CD8-positive, alpha-beta memory T cell (primary cell): ENCODE measurements at regions not wholly inside any gene's neighbourhood (a gene's known extent, or its start where the extent isn't known, plus 50 kb on each side); places are given as distances from the start of the nearest gene placed in this dataset.
A peak's percentile ranks its signal among the peaks of the same experiment; 100 is the strongest.

Experiments
- CTCF ChIA-PET: fragments of 350-600 bp; sonication (Branson Sonifier 250); formaldehyde crosslinking; loops from one replicate; lab custom pipeline; 2021; ENCODE audit warnings: antibody characterized with exemption; lab: Charles Lee
- POLR2A ChIA-PET: fragments of 350-600 bp; sonication (Branson Sonifier 250); formaldehyde crosslinking; loops from one replicate; lab custom pipeline; 2021; ENCODE audit warnings: antibody characterized with exemption; lab: Charles Lee
- DNase-seq, 5 donors: peaks; one replicate each; pipeline versions ENCODE4 v3.0.0 to v3.0.0-alpha.2; 2020 to 2022; ENCODE audit warnings: mixed read lengths in 1 of 5
- H3K27ac ChIP-seq: one replicate; pipeline ENCODE4 v1.7.0; 2013; ENCODE audit warnings: low read depth, mild to moderate bottlenecking, low read length, moderate library complexity
- H3K27me3 ChIP-seq: 2 replicates; pipeline ENCODE4 v1.7.0; 2013; ENCODE audit warnings: low read length, mild to moderate bottlenecking; ENCODE audit not compliant: insufficient read depth, poor library complexity, severe bottlenecking
- H3K36me3 ChIP-seq: 2 replicates; pipeline ENCODE4 v1.7.0; 2013; ENCODE audit warnings: mild to moderate bottlenecking, low read length, moderate library complexity; ENCODE audit not compliant: insufficient read depth
- H3K4me1 ChIP-seq: 2 replicates; pipeline ENCODE4 v1.7.0; 2013; ENCODE audit warnings: mild to moderate bottlenecking, low read length, moderate library complexity; ENCODE audit not compliant: insufficient read depth
- H3K4me3 ChIP-seq: 2 replicates; pipeline ENCODE4 v1.7.0; 2013; ENCODE audit warnings: mild to moderate bottlenecking, low read length
- H3K9me3 ChIP-seq: 2 replicates; pipeline ENCODE4 v1.7.0; 2013; ENCODE audit warnings: mild to moderate bottlenecking, low read length
- H3K27ac Mint-ChIP-seq, 8 donors: one replicate each; pipeline ENCODE4 v1.8.0; 2020 to 2021; ENCODE audit warnings: mixed read lengths in 8 of 8, mild to moderate bottlenecking in 6 of 8, inconsistent platforms in 3 of 8, moderate library complexity in 3 of 8
- H3K27me3 Mint-ChIP-seq, 2 donors: one replicate each; pipeline ENCODE4 v1.8.0; 2020 to 2021; ENCODE audit warnings: mixed read lengths in 2 of 2, mild to moderate bottlenecking in 1 of 2, moderate library complexity in 1 of 2
- H3K36me3 Mint-ChIP-seq, 3 donors: one replicate each; pipeline ENCODE4 v1.8.0; 2020 to 2021; ENCODE audit warnings: mixed read lengths in 3 of 3, inconsistent platforms in 1 of 3, mild to moderate bottlenecking in 1 of 3
- H3K4me1 Mint-ChIP-seq, 3 donors: one replicate each; pipeline ENCODE4 v1.8.0; 2020 to 2021; ENCODE audit warnings: mixed read lengths in 3 of 3, inconsistent platforms in 1 of 3, mild to moderate bottlenecking in 1 of 3
- H3K4me3 Mint-ChIP-seq, 7 donors: one replicate each; pipeline ENCODE4 v1.8.0; 2020 to 2021; ENCODE audit warnings: mixed read lengths in 7 of 7, mild to moderate bottlenecking in 6 of 7, moderate library complexity in 4 of 7, inconsistent platforms in 2 of 7
- H3K9me3 Mint-ChIP-seq, 5 donors: one replicate each; pipeline ENCODE4 v1.8.0; 2020 to 2022; ENCODE audit warnings: mixed read lengths in 5 of 5, mild to moderate bottlenecking in 3 of 5, moderate library complexity in 2 of 5, inconsistent platforms in 1 of 5

DNA sequence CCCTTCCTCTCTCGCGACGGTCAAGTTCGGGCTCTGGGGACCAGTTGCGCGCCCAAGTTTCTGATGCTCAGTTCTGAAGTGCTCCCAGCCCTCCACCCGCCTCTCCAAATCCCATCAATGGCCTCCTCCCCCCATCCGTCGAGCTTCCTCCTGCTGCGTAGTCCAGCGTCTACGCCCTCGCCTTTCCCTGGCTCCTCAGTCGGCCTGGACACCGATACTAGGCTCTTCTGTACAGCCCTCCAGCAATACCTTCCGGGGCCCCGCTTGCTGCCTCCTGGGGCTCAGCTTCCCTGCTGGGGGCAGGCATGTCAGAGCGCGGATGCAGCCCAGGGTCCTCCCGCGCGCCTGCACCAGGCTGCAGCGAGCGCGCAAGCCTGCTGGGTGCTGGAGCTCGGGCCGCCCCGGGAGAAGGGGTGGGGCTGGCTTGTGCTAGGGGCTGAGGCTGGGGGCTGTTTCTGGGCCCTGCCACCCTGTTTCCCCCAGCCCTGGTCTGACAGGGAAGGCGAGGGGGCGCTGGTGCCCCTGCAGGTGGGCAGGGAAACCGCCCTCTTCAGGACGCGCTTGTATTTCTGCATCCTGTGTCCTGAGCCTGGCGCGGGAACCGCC, 353.3 kb upstream of the SUCLG2 start:
- Mint-ChIP-seq H3K36me3 (no peaks in the 10 kb centered on the region), H3K4me1 (peaks cover 7 to 22% (median 10%) of the 10 kb centered on the region in 3 donors), H3K4me3 (peak overlapping the region; percentile 46 to 88 (median 80)), H3K27me3 (peaks cover 35 to 55% of the 10 kb centered on the region in 2 donors), H3K27ac (peak overlapping the region in 3 of 8 donors; percentile 28 to 80 (median 36)), H3K9me3 (no peaks in the 10 kb centered on the region)
- POLR2A ChIA-PET: no interaction called here
- no peaks in the 10 kb centered on the region for H3K9me3 ChIP-seq
- CTCF ChIA-PET: no interaction called here
- no peaks in the 10 kb centered on the region for H3K36me3 ChIP-seq
- H3K27me3 ChIP-seq: no peaks in the 10 kb centered on the region
- peaks cover 9% of the 10 kb centered on the region for H3K4me1 ChIP-seq
- peak overlapping the region; percentile 62 for H3K4me3 ChIP-seq
- peak in 3 of 5 donors; percentile 21 to 57 (median 47) for DNase-seq
- no peak overlapping the region for H3K27ac ChIP-seq

DNA sequence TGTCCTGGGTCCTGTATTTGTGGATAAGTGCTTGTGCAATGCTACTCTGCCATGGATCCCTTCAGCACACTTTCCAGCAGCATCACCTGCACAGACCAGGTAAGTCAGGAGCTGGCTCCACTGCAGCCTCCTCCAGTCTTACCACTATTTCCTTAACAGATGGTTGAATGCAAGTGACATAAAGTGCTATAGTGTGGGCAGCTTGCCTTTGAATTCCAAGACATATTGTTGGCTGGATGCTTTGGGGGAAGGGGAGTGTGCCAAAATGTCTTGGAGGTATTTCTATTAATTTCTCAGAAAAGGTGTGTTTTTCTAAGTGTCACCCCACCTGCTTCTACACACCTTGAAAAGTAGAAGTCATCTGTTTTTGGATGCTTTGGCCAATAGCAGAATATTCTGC, 352.2 kb upstream of the SUCLG2 start:
- H3K4me3 Mint-ChIP-seq: peak overlapping the region in 2 of 7 donors; percentile 56 to 88
- peak overlapping the region in 1 of 8 donors; percentile 3 for H3K27ac Mint-ChIP-seq
- Histone ChIP-seq H3K4me1 (peaks cover 9% of the 10 kb centered on the region), H3K9me3 (no peaks in the 10 kb centered on the region), H3K27me3 (no peaks in the 10 kb centered on the region), H3K27ac (no peak overlapping the region), H3K36me3 (no peaks in the 10 kb centered on the region), H3K4me3 (no peak overlapping the region)
- ChIA-PET CTCF (no interaction called here), POLR2A (no interaction called here)
- peaks cover 0 to 4% (median 2%) of the 10 kb centered on the region in 5 donors for H3K9me3 Mint-ChIP-seq
- no peak for DNase-seq
- peaks cover 7 to 22% (median 10%) of the 10 kb centered on the region in 3 donors for H3K4me1 Mint-ChIP-seq
- H3K36me3 Mint-ChIP-seq: peaks cover 0 to 3% (median 0%) of the 10 kb centered on the region in 3 donors
- peaks cover 38 to 65% of the 10 kb centered on the region in 2 donors for H3K27me3 Mint-ChIP-seq

DNA sequence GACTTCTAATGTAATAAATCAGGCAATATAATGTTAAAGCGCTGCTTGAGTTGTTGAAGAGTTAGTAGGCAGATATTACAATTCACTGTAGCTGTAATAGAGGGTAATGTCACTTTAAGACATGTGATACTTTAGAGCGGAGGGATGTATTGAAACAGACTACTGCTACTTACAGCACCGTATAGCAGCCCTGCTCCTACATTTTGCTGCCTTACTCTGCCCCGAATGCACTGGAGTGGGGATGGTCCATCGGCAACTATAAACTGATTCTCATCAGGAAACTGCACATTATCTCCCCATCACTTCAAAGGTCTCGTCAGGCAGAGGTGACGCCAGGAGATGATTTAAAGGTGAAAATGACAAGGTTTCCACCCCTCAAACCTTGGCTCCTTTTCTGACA, 349.7 kb upstream of the SUCLG2 start:
- peaks cover 0 to 10% (median 7%) of the 10 kb centered on the region in 5 donors for H3K9me3 Mint-ChIP-seq
- ChIA-PET POLR2A (no interaction called here), CTCF (interaction anchor here (1.4 kb wide), 1 partner anchor 54 kb away, joined by 3 read pairs; no protein-coding TSS in a partner anchor)
- no peak for DNase-seq
- no peak overlapping the region for H3K4me3 ChIP-seq
- peaks cover 9% of the 10 kb centered on the region for H3K4me1 ChIP-seq
- H3K4me1 Mint-ChIP-seq: peaks cover 7 to 22% (median 10%) of the 10 kb centered on the region in 3 donors
- no peak overlapping the region for H3K4me3 Mint-ChIP-seq
- H3K27ac ChIP-seq: no peak overlapping the region
- H3K36me3 Mint-ChIP-seq: peaks cover 0 to 14% (median 0%) of the 10 kb centered on the region in 3 donors
- H3K9me3 ChIP-seq: no peaks in the 10 kb centered on the region
- no peaks in the 10 kb centered on the region for H3K36me3 ChIP-seq
- H3K27me3 ChIP-seq: no peaks in the 10 kb centered on the region
- H3K27me3 Mint-ChIP-seq: peaks cover 41 to 71% of the 10 kb centered on the region in 2 donors
- H3K27ac Mint-ChIP-seq: no peak overlapping the region

DNA sequence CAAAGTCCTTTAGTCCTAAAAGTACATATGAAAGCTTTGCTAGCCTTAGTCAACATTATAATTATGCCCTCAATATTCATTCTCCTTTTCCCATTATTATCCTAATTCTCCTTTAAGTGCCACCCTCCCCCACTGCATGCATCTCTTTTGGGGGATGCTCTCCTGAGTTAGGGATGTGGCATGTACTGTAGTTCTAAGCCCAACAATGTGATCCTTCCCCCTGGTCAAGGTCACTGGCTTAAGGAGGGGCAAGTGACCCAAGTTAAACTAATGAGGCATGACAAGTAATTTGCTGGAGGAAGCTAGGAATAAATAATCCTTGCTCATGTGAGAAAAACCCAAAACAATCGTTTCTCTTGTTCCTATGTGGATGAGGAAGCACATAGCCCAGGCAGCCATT, 343.9 kb upstream of the SUCLG2 start:
- Mint-ChIP-seq H3K4me1 (no peaks in the 10 kb centered on the region), H3K27me3 (peaks cover 12 to 37% of the 10 kb centered on the region in 2 donors)

DNA sequence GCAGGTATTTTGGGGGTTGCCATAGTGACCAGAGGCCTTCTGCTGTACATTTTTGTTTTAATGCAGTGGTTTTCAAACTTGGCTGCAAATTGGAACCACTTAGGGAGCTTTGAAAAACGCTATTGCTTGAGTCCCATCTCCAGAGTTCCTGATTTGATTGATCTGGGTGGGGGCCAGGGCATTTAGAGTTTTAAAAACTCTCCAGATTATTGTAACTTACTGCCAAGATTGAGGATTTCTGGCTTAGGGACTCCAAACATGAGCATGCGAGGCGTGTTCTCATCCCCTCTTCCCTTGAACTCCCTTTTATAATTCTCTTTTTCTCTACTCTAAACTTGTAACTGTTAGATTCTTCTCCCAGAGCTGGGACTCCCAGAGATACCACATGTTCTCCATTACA, 340.8 kb upstream of the SUCLG2 start:
- Mint-ChIP-seq H3K36me3 (no peaks in the 10 kb centered on the region), H3K27me3 (peaks cover 4 to 9% of the 10 kb centered on the region in 2 donors), H3K4me3 (no peak overlapping the region), H3K27ac (no peak overlapping the region), H3K4me1 (no peaks in the 10 kb centered on the region), H3K9me3 (peaks cover 0 to under 1% (median under 1%) of the 10 kb centered on the region in 5 donors)
- H3K36me3 ChIP-seq: no peaks in the 10 kb centered on the region
- H3K9me3 ChIP-seq: no peaks in the 10 kb centered on the region
- no peaks in the 10 kb centered on the region for H3K27me3 ChIP-seq
- ChIA-PET CTCF (no interaction called here), POLR2A (no interaction called here)
- H3K4me1 ChIP-seq: no peaks in the 10 kb centered on the region
- DNase-seq: no peak
- no peak overlapping the region for H3K4me3 ChIP-seq
- H3K27ac ChIP-seq: no peak overlapping the region

More for the DNA sequence above, 343.9 kb upstream of the SUCLG2 start:
- Histone ChIP-seq H3K27ac (no peak overlapping the region), H3K36me3 (no peaks in the 10 kb centered on the region), H3K4me3 (no peak overlapping the region), H3K4me1 (no peaks in the 10 kb centered on the region), H3K9me3 (no peaks in the 10 kb centered on the region), H3K27me3 (no peaks in the 10 kb centered on the region)
- POLR2A ChIA-PET: no interaction called here
- no peak for DNase-seq
- peaks cover 0 to 10% (median 7%) of the 10 kb centered on the region in 5 donors for H3K9me3 Mint-ChIP-seq
- H3K36me3 Mint-ChIP-seq: peaks cover 0 to 14% (median 0%) of the 10 kb centered on the region in 3 donors
- H3K4me3 Mint-ChIP-seq: no peak overlapping the region
- H3K27ac Mint-ChIP-seq: no peak overlapping the region
- CTCF ChIA-PET: interaction anchor here (1.0 kb wide), 1 partner anchor 15 kb away, joined by 3 read pairs; no protein-coding TSS in a partner anchor

DNA sequence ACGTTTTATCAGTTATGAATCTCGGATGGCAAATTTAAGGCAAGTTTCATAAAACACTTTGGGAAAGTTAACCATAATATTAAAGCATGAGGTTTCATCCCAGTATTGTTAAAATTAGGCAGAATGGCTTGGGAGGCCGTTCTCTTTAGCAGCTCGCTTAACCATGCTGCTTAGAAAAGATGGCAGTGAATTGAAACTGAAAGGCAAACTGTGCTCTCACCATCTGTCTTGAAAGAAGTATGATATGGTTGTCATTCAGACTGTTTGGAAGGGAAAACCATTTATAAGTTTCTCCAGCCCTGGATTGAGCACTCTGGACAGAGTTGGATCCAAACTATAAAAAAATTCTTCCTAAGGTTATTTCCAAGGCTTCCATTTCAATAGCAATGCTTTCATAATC, 332.3 kb upstream of the SUCLG2 start:
- no peaks in the 10 kb centered on the region for H3K27me3 ChIP-seq
- H3K4me1 Mint-ChIP-seq: no peaks in the 10 kb centered on the region
- H3K9me3 Mint-ChIP-seq: no peaks in the 10 kb centered on the region
- ChIA-PET POLR2A (no interaction called here), CTCF (no interaction called here)
- no peak overlapping the region for H3K27ac Mint-ChIP-seq
- H3K9me3 ChIP-seq: no peaks in the 10 kb centered on the region
- H3K27me3 Mint-ChIP-seq: peaks cover 0 to 3% of the 10 kb centered on the region in 2 donors
- H3K4me3 ChIP-seq: no peak overlapping the region
- peaks cover 0 to 5% (median 0%) of the 10 kb centered on the region in 3 donors for H3K36me3 Mint-ChIP-seq
- H3K27ac ChIP-seq: no peak overlapping the region
- no peaks in the 10 kb centered on the region for H3K4me1 ChIP-seq
- no peak for DNase-seq
- H3K36me3 ChIP-seq: no peaks in the 10 kb centered on the region
- no peak overlapping the region for H3K4me3 Mint-ChIP-seq

DNA sequence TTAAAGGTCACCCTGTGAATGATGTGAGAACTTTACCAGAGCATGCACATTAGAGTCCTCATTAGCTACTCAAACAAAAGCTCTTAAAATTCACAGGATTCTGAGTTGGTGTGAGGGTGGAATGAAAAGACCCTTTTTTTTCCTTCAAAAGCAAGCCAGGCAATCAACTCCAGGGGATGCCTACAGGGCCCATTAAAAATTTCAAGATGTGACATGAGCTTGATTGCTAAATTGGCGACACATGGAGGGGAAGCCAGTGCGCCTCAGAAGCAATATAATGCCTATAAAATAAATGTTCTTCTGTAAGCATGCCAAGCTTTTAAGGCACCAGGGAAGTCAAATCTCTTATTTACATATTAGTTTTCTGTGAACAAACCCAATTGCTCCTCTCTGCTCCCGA, 328.8 kb upstream of the SUCLG2 start:
- Mint-ChIP-seq H3K27ac (no peak overlapping the region), H3K4me1 (no peaks in the 10 kb centered on the region), H3K36me3 (peaks cover 0 to 5% (median 0%) of the 10 kb centered on the region in 3 donors), H3K9me3 (no peaks in the 10 kb centered on the region), H3K4me3 (no peak overlapping the region), H3K27me3 (peaks cover 0 to 3% of the 10 kb centered on the region in 2 donors)
- no peak for DNase-seq
- no peaks in the 10 kb centered on the region for H3K36me3 ChIP-seq
- H3K9me3 ChIP-seq: no peaks in the 10 kb centered on the region
- no peak overlapping the region for H3K27ac ChIP-seq
- POLR2A ChIA-PET: no interaction called here
- CTCF ChIA-PET: interaction anchor here (0.8 kb wide), 1 partner anchor 15 kb away, joined by 3 read pairs; no protein-coding TSS in a partner anchor
- H3K4me1 ChIP-seq: no peaks in the 10 kb centered on the region
- H3K4me3 ChIP-seq: no peak overlapping the region
- no peaks in the 10 kb centered on the region for H3K27me3 ChIP-seq

DNA sequence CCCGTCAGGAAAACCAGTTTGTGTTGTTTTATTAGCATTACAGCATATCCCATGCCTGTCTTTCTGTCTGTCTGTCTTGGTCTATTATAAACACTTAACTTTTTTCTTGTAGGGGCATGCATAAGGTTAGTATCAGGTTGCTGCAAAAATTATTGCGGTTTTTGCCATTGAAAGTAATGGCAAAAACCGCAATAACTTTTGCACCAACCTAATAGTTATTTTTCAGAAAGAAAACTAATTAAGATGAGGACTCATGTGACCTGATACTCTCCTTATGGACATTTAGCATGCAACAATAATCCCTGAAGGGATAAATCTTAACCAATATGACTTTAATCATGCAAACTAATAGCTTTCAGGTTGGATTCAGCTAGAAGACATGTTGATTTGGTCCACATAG, 326.7 kb upstream of the SUCLG2 start:
- no peak overlapping the region for H3K4me3 ChIP-seq
- no peaks in the 10 kb centered on the region for H3K27me3 ChIP-seq
- Mint-ChIP-seq H3K27ac (no peak overlapping the region), H3K4me3 (no peak overlapping the region), H3K9me3 (peaks cover 0 to under 1% (median 0%) of the 10 kb centered on the region in 5 donors), H3K4me1 (no peaks in the 10 kb centered on the region), H3K36me3 (peaks cover 0 to 5% (median 0%) of the 10 kb centered on the region in 3 donors), H3K27me3 (peaks cover 0 to 3% of the 10 kb centered on the region in 2 donors)
- CTCF ChIA-PET: no interaction called here
- H3K27ac ChIP-seq: no peak overlapping the region
- no peaks in the 10 kb centered on the region for H3K36me3 ChIP-seq
- no peaks in the 10 kb centered on the region for H3K4me1 ChIP-seq
- no peaks in the 10 kb centered on the region for H3K9me3 ChIP-seq
- no peak for DNase-seq
- POLR2A ChIA-PET: no interaction called here
